Activated naive CD8-positive, alpha-beta T cell treated with anti-CD3 and anti-CD28 coated beads for 36 hours (primary cell): ENCODE measurements at regions not wholly inside any gene's neighbourhood (a gene's known extent, or its start where the extent isn't known, plus 50 kb on each side); places are given as distances from the start of the nearest gene placed in this dataset.
"Not testable (repeated sequence)": the region's sequence is repeated elsewhere in the genome, so short reads cannot be mapped to it uniquely, and the experiment has no call there.

Experiments used
- DNase-seq: peaks from one replicate; pipeline ENCODE4 v3.0.0; 2021
- H3K27ac Mint-ChIP-seq: one replicate; pipeline ENCODE4 v1.8.0; 2022; ENCODE audit warnings: mild to moderate bottlenecking, moderate library complexity, mixed read lengths
- H3K27me3 Mint-ChIP-seq: one replicate; pipeline ENCODE4 v1.8.0; 2022; ENCODE audit warnings: mild to moderate bottlenecking, mixed read lengths
- H3K36me3 Mint-ChIP-seq: one replicate; pipeline ENCODE4 v1.8.0; 2021; ENCODE audit warnings: mild to moderate bottlenecking, mixed read lengths
- H3K4me1 Mint-ChIP-seq: one replicate; pipeline ENCODE4 v1.8.0; 2021; ENCODE audit warnings: mixed read lengths
- H3K4me3 Mint-ChIP-seq: one replicate; pipeline ENCODE4 v1.8.0; 2022; ENCODE audit warnings: mild to moderate bottlenecking, moderate library complexity, mixed read lengths
- H3K9me3 Mint-ChIP-seq: one replicate; pipeline ENCODE4 v1.8.0; 2022; ENCODE audit warnings: mixed read lengths

DNA sequence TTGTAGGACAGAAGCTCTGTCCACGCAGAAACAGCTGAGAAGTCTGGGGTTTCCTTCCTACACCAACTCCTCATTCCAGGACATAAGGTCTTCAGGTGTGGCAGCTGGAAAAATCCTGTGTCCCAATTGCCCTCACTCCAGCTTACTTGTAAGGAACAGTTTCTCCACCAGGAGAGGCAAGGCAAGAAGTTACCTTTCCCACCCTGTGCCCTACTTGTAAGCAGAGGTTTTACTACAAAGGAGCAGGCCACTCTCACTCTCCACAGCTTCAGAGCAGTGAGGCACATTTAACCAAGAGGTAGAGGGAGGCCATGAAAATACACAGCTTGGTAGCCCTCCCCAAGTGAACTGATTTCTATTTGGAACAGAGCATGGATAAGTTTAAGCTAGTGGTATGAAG lies 277.3 kb upstream of the SPATA31A3 start:
- not testable (repeated sequence) for H3K4me1 Mint-ChIP-seq, H3K4me3 Mint-ChIP-seq, H3K9me3 Mint-ChIP-seq, H3K27me3 Mint-ChIP-seq, DNase-seq, H3K27ac Mint-ChIP-seq, H3K36me3 Mint-ChIP-seq

DNA sequence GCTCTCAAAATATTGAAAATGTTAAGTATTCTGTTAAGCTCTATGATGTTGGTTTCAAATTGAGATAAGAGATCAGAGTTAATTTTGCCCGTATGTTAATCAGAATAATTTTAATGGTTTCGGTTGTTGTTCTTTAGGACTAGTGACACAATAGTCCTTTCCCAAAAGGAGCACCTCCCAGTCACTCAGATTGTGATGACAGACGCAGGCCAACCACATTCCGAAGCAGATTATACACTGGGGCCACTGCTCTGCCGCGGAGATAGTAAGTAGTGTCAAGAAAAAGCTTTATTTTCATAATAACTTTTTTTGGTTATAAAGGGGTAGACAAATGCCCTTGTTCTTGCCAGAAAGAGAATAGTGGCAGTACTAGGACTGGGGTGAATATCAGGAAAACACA lies 265.5 kb upstream of the SPATA31A3 start:
- H3K27me3 Mint-ChIP-seq, H3K4me3 Mint-ChIP-seq, H3K27ac Mint-ChIP-seq, H3K4me1 Mint-ChIP-seq, H3K9me3 Mint-ChIP-seq, H3K36me3 Mint-ChIP-seq, DNase-seq: not testable (repeated sequence)

DNA sequence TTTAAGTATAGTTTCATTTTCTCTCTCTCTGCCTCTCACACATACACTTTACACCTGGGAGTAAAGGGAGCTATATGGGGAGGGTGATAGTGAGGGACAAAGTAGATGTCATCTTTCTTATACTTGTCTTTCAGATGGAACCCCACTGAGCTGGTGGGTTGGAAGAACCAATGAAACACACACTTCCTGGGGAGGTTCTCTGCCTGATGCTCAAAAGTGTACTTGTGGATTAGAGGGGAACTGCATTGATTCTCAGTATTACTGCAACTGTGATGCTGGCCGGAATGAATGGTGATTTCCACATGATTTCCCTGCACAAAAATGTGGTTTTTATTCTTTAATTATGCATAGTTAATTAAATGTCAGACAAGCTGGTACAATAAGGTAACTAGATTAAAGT lies 256.6 kb upstream of the SPATA31A3 start:
- not testable (repeated sequence) for H3K27me3 Mint-ChIP-seq, DNase-seq, H3K9me3 Mint-ChIP-seq, H3K4me3 Mint-ChIP-seq, H3K4me1 Mint-ChIP-seq, H3K36me3 Mint-ChIP-seq, H3K27ac Mint-ChIP-seq

DNA sequence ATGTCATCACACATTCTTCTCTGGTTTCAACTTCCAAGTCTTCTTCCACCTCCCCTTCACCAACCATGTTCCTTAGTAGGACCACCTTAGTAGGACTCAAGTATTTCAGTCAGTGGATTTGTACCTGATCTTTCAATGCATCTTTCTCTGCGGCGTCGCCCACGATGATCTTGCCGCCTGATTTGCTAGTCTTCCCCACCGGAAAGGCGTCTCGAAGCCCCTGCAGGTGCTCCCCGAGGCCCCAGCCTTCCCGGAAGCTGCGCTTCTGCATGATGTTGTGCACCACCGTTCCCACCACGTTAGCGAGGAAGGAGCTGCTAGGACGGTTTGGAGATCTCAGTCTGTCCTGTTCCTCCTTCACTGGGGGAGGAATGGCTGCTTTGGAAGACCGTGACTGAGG lies 219.7 kb upstream of the SPATA31A3 start:
- not testable (repeated sequence) for H3K4me1 Mint-ChIP-seq, DNase-seq, H3K27me3 Mint-ChIP-seq, H3K4me3 Mint-ChIP-seq, H3K36me3 Mint-ChIP-seq, H3K9me3 Mint-ChIP-seq, H3K27ac Mint-ChIP-seq

DNA sequence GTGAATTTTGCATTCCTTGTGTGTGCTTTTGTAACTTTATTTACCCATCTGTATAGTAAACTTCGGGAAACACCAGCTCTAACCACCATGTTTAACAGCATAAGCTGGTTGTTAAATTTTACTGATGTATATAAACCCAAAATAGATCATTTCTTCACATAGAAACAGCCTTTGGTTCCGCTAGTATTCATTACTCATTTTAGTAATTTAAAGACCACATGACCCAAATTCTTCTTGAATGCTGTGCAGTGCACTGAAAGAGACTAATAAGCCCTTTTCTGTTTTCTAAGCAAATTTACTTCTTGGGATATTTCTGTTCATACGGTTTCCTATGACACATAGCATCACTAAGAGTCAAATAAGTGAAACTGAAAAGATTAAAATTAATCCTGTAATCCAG lies 218.5 kb upstream of the SPATA31A3 start:
- H3K36me3 Mint-ChIP-seq, H3K4me3 Mint-ChIP-seq, H3K27me3 Mint-ChIP-seq, H3K4me1 Mint-ChIP-seq, H3K9me3 Mint-ChIP-seq, H3K27ac Mint-ChIP-seq, DNase-seq: not testable (repeated sequence)

DNA sequence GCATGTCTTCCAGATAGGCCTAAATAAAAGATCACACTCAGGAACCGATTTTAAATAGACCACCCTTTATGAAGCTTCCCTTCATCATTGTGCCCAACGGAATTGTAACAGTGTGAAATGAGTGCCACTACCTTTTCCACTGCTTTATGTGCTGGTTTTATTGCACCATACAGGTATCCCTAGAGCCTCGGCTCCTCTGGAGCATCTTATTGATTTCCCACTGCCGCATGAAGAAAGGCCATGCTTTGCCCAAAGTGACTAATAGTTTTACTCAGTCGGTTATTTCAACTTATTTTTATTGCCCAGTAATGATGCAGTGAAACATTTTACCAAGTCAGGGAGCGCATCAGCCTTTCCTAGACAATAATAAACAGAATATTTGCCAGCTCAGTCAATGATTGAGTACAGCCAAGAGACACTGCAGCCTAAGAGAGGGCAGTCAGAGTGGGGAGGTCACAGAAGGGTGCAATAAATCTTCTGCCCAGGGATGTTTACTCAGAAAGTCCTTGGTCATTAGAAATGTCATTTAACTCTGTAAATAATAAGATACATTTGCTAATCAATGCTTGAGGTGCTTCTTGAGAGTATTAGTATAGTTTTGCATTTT lies 216.6 kb upstream of the SPATA31A3 start:
- H3K4me3 Mint-ChIP-seq, DNase-seq, H3K27me3 Mint-ChIP-seq, H3K4me1 Mint-ChIP-seq, H3K36me3 Mint-ChIP-seq, H3K9me3 Mint-ChIP-seq, H3K27ac Mint-ChIP-seq: not testable (repeated sequence)

DNA sequence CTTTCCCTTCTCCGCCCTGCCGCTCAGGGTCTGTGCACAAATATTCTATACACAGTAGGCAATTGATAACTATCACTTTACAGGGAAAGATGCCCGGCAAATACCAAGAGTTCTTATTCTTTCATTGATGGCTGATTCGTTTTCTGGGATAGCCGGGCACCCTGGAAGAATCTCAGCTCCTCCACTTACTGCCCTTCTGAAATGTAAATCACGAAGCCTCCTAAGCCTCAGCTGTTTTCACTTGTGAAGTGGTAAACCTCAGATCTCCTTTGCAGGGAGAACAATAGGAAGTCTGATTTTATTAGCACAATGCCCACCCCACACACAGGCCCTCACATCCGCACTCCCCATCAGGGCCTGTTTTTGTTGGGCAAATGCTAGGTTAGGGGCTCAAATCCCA lies 203.8 kb upstream of the SPATA31A3 start:
- H3K9me3 Mint-ChIP-seq, H3K27me3 Mint-ChIP-seq, H3K36me3 Mint-ChIP-seq, H3K27ac Mint-ChIP-seq, H3K4me3 Mint-ChIP-seq, H3K4me1 Mint-ChIP-seq, DNase-seq: not testable (repeated sequence)

DNA sequence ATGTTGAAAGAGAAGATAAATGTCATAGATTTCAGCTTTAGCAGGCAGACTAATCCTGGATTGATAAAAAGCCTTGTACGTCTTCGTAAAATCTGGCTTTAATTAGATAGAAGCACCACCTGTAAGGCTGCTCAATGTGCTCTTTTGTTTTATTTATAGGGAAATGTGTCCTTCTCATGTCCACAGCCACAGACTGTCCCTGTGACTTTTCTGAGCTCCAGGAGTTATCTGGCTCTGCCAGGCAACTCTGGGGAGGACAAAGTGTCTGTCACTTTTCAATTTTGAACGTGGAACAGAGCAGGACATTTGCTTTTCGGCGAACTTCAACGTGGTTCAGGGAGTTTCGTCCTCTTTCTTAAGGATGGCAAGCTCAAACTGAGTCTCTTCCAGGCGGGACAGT lies 203.0 kb upstream of the SPATA31A3 start:
- DNase-seq, H3K4me1 Mint-ChIP-seq, H3K9me3 Mint-ChIP-seq, H3K36me3 Mint-ChIP-seq, H3K4me3 Mint-ChIP-seq, H3K27ac Mint-ChIP-seq, H3K27me3 Mint-ChIP-seq: not testable (repeated sequence)

DNA sequence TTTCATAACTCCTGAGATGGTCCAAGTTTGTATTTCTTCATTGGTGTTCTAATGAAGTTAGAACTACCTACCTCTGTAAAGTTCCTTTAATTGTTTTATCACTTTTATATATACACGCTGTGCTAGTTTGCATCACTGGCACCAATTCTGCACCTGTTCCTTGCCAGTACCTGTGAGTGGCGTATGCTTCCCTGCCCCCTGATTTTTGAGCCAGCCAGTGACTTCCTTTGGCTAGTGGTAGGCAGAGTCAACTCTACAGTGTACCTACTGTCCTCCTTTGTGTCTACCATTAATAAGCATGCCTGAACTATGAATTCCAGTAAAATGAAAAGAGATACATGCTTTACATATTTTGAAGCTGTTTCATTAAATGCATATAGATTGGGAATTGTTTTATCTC lies 186.8 kb upstream of the SPATA31A3 start:
- H3K27ac Mint-ChIP-seq, H3K36me3 Mint-ChIP-seq: not testable (repeated sequence)

DNA sequence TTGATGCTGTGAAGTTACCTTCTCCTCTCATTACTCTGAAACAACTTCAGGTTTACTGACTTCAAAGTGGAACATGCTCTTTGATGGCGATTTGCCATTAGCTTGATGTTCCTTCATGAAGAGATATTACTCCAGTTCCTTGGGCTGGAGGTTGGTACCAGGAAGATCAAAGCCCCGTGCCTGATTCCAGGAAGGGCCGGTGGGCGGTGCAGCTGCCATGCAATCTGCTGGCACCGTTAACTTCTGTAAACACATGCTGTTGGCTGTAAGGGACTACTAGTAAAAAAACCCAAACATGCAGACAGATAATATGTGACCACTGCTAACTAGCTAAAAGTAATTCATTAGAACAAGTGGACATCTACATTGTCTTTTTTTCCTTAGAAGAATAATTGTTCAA lies 182.8 kb upstream of the SPATA31A3 start:
- H3K4me3 Mint-ChIP-seq, H3K36me3 Mint-ChIP-seq, H3K27ac Mint-ChIP-seq, H3K27me3 Mint-ChIP-seq, H3K4me1 Mint-ChIP-seq, H3K9me3 Mint-ChIP-seq, DNase-seq: not testable (repeated sequence)

More for the DNA sequence above, 186.8 kb upstream of the SPATA31A3 start:
- H3K27me3 Mint-ChIP-seq, H3K9me3 Mint-ChIP-seq, DNase-seq, H3K4me3 Mint-ChIP-seq, H3K4me1 Mint-ChIP-seq: not testable (repeated sequence)

DNA sequence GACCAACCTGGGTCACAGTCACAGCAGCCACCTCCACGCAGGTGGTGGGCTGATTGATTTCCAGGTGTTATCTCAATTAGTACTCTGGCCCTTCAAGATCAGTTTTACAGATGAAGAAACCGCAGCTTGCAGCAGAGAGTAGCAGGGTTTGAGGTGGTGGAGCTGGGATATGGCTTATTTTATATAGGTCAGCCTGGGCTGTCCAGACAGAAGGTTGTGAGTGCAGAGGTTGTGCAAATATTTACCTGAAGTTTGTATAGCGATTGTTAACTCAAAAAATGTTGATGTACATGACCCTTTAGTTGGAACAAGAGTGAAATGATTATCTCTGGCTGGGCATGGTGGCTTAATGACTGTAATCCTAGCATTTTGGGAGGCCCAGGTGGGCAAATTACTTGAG lies 179.4 kb upstream of the SPATA31A3 start:
- H3K27ac Mint-ChIP-seq, H3K27me3 Mint-ChIP-seq, H3K4me3 Mint-ChIP-seq, H3K4me1 Mint-ChIP-seq, H3K9me3 Mint-ChIP-seq, H3K36me3 Mint-ChIP-seq, DNase-seq: not testable (repeated sequence)

DNA sequence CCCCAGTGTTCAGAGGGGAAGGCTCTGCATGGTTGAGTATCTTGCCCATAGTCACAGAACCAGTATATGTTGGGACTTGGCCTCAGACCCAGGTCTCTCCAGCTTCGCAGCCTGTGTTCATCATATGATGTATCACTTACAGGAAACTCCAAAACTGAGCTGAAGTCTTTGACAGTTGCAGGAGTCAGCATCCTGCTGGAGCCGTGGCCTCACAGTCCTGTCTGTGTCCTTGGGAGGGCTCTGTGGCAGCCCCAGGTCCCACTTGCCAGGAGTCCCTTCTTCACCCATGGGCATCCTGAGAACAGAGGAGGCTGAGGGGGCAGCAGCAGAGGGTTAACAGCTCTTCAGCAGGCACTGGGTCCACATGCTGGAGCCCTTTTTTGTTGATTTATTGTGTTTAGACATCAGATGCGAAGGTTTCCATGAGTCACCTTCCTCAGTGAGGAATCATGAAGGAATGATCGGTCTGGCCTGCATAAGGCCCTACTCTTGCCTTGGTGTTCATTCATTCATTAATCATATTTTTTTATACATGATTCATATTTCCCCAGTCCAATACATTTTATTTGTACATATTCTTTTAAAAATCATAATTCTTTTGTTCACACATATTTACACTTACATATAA lies 176.3 kb upstream of the SPATA31A3 start:
- H3K36me3 Mint-ChIP-seq, H3K27me3 Mint-ChIP-seq, H3K4me1 Mint-ChIP-seq, H3K9me3 Mint-ChIP-seq, H3K27ac Mint-ChIP-seq, H3K4me3 Mint-ChIP-seq, DNase-seq: not testable (repeated sequence)

DNA sequence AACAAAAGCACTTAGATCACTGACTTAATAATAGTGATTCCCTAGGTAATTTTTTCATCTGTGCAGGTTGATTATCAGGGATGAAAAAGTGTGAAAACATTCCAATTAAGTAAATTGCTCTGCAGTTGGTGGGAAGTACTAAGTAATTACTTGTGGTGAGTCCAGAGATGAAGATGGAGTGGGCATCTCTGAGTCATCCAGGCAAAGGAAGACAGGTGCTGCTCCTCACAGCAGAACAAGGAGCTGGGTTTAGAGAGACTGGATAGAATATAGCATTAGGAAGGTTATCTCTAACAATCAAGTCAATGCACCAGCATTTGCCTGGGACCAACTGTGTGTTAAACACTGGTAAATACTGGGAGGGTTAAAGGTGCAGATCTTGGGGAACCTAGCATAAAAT lies 174.0 kb upstream of the SPATA31A3 start:
- not testable (repeated sequence) for DNase-seq, H3K4me1 Mint-ChIP-seq, H3K27ac Mint-ChIP-seq, H3K4me3 Mint-ChIP-seq, H3K36me3 Mint-ChIP-seq, H3K27me3 Mint-ChIP-seq, H3K9me3 Mint-ChIP-seq

DNA sequence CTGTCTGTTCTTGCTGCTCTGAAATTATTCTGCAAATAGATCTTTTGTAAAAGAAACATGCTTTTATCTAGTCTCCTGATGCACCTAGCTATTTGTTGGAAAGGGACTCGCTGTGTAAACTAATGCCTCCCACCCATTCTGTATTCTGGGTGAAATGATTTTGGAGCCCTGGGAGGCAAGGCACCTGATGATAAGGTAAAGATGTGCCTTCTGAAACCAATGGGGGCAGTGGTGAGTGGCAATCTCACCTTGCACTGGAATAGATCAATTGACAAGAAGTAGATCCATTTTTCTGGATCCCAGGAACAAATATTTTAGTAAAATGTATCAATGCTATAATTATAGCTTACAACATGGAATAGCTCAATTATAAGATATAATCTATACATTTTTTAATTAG lies 170.5 kb upstream of the SPATA31A3 start:
- not testable (repeated sequence) for H3K4me1 Mint-ChIP-seq, DNase-seq, H3K9me3 Mint-ChIP-seq, H3K4me3 Mint-ChIP-seq, H3K27me3 Mint-ChIP-seq, H3K36me3 Mint-ChIP-seq, H3K27ac Mint-ChIP-seq

DNA sequence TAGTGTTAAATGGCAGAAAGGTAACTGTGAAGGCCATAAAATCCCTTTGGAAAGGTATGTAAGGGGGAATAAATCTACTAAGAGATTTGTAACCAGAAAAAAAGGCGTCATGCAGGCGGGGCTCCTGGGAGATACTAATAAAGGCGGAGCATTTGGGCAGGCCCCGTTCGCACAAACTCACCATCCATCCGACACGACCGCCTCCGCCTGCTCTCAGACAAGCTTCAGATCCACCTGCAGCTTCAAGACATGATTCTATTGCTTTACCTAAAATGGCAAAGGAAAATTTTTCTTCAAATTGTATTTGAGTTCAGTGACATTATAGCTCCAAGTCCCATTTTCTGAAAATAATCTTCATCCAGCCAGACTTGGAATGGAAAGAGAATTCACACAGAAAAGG lies 162.9 kb upstream of the SPATA31A3 start:
- H3K4me3 Mint-ChIP-seq, H3K27ac Mint-ChIP-seq, H3K27me3 Mint-ChIP-seq, H3K36me3 Mint-ChIP-seq, H3K4me1 Mint-ChIP-seq, H3K9me3 Mint-ChIP-seq, DNase-seq: not testable (repeated sequence)

DNA sequence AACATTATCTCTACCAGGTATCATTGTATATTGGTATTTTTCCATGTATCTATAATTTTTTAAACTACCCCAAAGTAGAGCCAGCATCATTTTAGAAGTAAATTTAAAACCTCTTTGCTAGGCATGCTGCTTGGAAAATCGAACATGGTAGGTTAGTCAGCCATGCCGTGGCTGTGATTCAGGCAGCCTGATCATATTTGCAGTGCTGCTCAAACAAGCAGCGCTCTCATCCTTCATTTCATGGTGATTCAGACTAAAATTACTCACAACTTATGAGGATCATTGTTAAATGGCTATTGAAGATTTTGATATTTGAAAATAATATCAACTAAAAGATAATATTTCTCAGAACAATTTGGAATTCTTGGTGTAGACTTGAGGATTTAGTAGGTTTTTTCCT lies 161.2 kb upstream of the SPATA31A3 start:
- not testable (repeated sequence) for H3K4me1 Mint-ChIP-seq, DNase-seq, H3K9me3 Mint-ChIP-seq, H3K4me3 Mint-ChIP-seq, H3K27me3 Mint-ChIP-seq, H3K36me3 Mint-ChIP-seq, H3K27ac Mint-ChIP-seq
